ENCODE measurements at regions not wholly inside any gene's neighbourhood (a gene's known extent, or its start where the extent isn't known, plus 50 kb on each side); places are given as distances from the start of the nearest gene placed in this dataset.
"Not testable (repeated sequence)": the region's sequence is repeated elsewhere in the genome, so short reads cannot be mapped to it uniquely, and the experiment has no call there.

GRCh38 chr10:6833458-6834011 is 253.5 kb upstream of the PRKCQ start:
- Histone ChIP-seq H4K20me1 (replicated peaks; ENCODE audit: control insufficient read depth, extremely low read depth, insufficient read depth, low read length) (no peaks in the 10 kb centered on the region), H3K79me2 (ENCODE audit: control insufficient read depth, insufficient read depth, low read length) (no peaks in the 10 kb centered on the region), H3K9me3 (replicated peaks; ENCODE audit: control insufficient read depth, insufficient read depth, low read length) (no peaks in the 10 kb centered on the region), H3K36me3 (ENCODE audit: control insufficient read depth in 2 of 2, extremely low read depth in 1 of 2, insufficient read depth in 2 of 2, low read length in 2 of 2) (no peaks in the 10 kb centered on the region), H3K27me3 (ENCODE audit: control insufficient read depth in 2 of 2, insufficient read depth in 2 of 2, low read length in 2 of 2) (no peaks in the 10 kb centered on the region), H3K4me1 (ENCODE audit: control insufficient read depth, extremely low read depth, insufficient read depth, low read length) (no peaks in the 10 kb centered on the region), H3K9me1 (replicated peaks; ENCODE audit: control insufficient read depth, extremely low read depth, insufficient read depth, low read length) (no peaks in the 10 kb centered on the region), H3K4me2 (ENCODE audit: insufficient read depth, low read length) (no peak overlapping the region), H3K4me3 (replicated peaks in 1 of 3; ENCODE audit: insufficient read depth in 1 of 3, low read depth in 1 of 3, low read length in 3 of 3) (no peak overlapping the region), H3K27ac (ENCODE audit: insufficient read depth, low read depth, low read length) (no peak overlapping the region), H3K9ac (replicated peaks; ENCODE audit: extremely low read depth, insufficient read depth, low read length) (no peak overlapping the region), H2AFZ (ENCODE audit: low read depth, low read length) (no peak overlapping the region)
- dilution Hi-C loops (cut with MboI; ENCODE audit: extremely low pct_ligation_motif_present, low sequenced_read_pairs) (no loop called here), intact Hi-C loops (cut with micrococcal nuclease) (no loop called here)
- FAIRE-seq (no peak), DNase-seq (ENCODE audit: low read depth, low spot score) (no peak)
- POLR2A ChIA-PET, result no interaction called here
- CTCF ChIA-PET, result no interaction called here
- no peak for TF ChIP-seq POLR2AphosphoS5 (IDR thresholded peaks at IDR 0.05; ENCODE audit: insufficient read depth, low read depth, low read length)
- no peak for TF ChIP-seq CTCF (IDR thresholded peaks at IDR 0.05; ENCODE audit: extremely low read depth in 1 of 2, insufficient read depth in 1 of 2, low read depth in 1 of 2, low read length in 2 of 2)
- TF ChIP-seq MYC (IDR thresholded peaks at IDR 0.05; ENCODE audit: low read depth, low read length), result no peak
- no peak for TF ChIP-seq FOS (IDR thresholded peaks at IDR 0.05; ENCODE audit: borderline replicate concordance, insufficient read depth, low read length)
- TF ChIP-seq GATA2 (IDR thresholded peaks at IDR 0.05; ENCODE audit: insufficient read depth, insufficient read length, low read depth, low read length), result no peak
- no peak for TF ChIP-seq JUN (IDR thresholded peaks at IDR 0.05; ENCODE audit: borderline replicate concordance, insufficient read depth, insufficient read length, low read depth)
- TF ChIP-seq MAX (IDR thresholded peaks at IDR 0.05; ENCODE audit: insufficient read depth, insufficient read length), result no peak
- no peak for TF ChIP-seq EZH2 (IDR thresholded peaks at IDR 0.05; ENCODE audit: borderline replicate concordance, low read depth, low read length, severe bottlenecking)
- TF ChIP-seq POLR2A (IDR thresholded peaks at IDR 0.05; ENCODE audit: low read depth, low read length), result no peak
- BruUV-seq (replicated peaks), result no TSS peak

- dilution Hi-C loops (cut with MboI; ENCODE audit: extremely low pct_ligation_motif_present, low sequenced_read_pairs); DNase-seq (ENCODE audit: low read depth, low spot score); H3K79me2 ChIP-seq (ENCODE audit: control insufficient read depth, insufficient read depth, low read length); H2AFZ ChIP-seq (ENCODE audit: low read depth, low read length); H3K27ac ChIP-seq (ENCODE audit: insufficient read depth, low read depth, low read length); FAIRE-seq; H3K27me3 ChIP-seq (ENCODE audit: control insufficient read depth in 2 of 2, insufficient read depth in 2 of 2, low read length in 2 of 2); H3K4me1 ChIP-seq (ENCODE audit: control insufficient read depth, extremely low read depth, insufficient read depth, low read length); CTCF ChIA-PET; H3K4me3 ChIP-seq (replicated peaks in 1 of 3; ENCODE audit: insufficient read depth in 1 of 3, low read depth in 1 of 3, low read length in 3 of 3); intact Hi-C loops (cut with micrococcal nuclease); H3K9ac ChIP-seq (replicated peaks; ENCODE audit: extremely low read depth, insufficient read depth, low read length); H4K20me1 ChIP-seq (replicated peaks; ENCODE audit: control insufficient read depth, extremely low read depth, insufficient read depth, low read length); H3K4me2 ChIP-seq (ENCODE audit: insufficient read depth, low read length); BruUV-seq (replicated peaks); H3K9me1 ChIP-seq (replicated peaks; ENCODE audit: control insufficient read depth, extremely low read depth, insufficient read depth, low read length); H3K9me3 ChIP-seq (replicated peaks; ENCODE audit: control insufficient read depth, insufficient read depth, low read length); POLR2A ChIA-PET; H3K36me3 ChIP-seq (ENCODE audit: control insufficient read depth in 2 of 2, extremely low read depth in 1 of 2, insufficient read depth in 2 of 2, low read length in 2 of 2): not testable (repeated sequence)
Measured at GRCh38 chr10:6830981-6831380, 250.9 kb upstream of the PRKCQ start.

GRCh38 chr10:6824793-6825192 is 244.7 kb upstream of the PRKCQ start:
- H2AFZ ChIP-seq (ENCODE audit: low read depth, low read length); H3K4me3 ChIP-seq (replicated peaks in 1 of 3; ENCODE audit: insufficient read depth in 1 of 3, low read depth in 1 of 3, low read length in 3 of 3); intact Hi-C loops (cut with micrococcal nuclease); BruUV-seq (replicated peaks); H3K9ac ChIP-seq (replicated peaks; ENCODE audit: extremely low read depth, insufficient read depth, low read length); CTCF ChIA-PET; DNase-seq (ENCODE audit: low read depth, low spot score); H3K4me2 ChIP-seq (ENCODE audit: insufficient read depth, low read length); H3K27ac ChIP-seq (ENCODE audit: insufficient read depth, low read depth, low read length); POLR2A ChIA-PET; H3K9me1 ChIP-seq (replicated peaks; ENCODE audit: control insufficient read depth, extremely low read depth, insufficient read depth, low read length); dilution Hi-C loops (cut with MboI; ENCODE audit: extremely low pct_ligation_motif_present, low sequenced_read_pairs); H3K9me3 ChIP-seq (replicated peaks; ENCODE audit: control insufficient read depth, insufficient read depth, low read length); H4K20me1 ChIP-seq (replicated peaks; ENCODE audit: control insufficient read depth, extremely low read depth, insufficient read depth, low read length); H3K4me1 ChIP-seq (ENCODE audit: control insufficient read depth, extremely low read depth, insufficient read depth, low read length); H3K79me2 ChIP-seq (ENCODE audit: control insufficient read depth, insufficient read depth, low read length); H3K27me3 ChIP-seq (ENCODE audit: control insufficient read depth in 2 of 2, insufficient read depth in 2 of 2, low read length in 2 of 2); H3K36me3 ChIP-seq (ENCODE audit: control insufficient read depth in 2 of 2, extremely low read depth in 1 of 2, insufficient read depth in 2 of 2, low read length in 2 of 2); FAIRE-seq: not testable (repeated sequence)
